ENCODE measurements at regions not wholly inside any gene's neighbourhood (a gene's known extent, or its start where the extent isn't known, plus 50 kb on each side); places are given as distances from the start of the nearest gene placed in this dataset.
"Not testable (repeated sequence)": the region's sequence is repeated elsewhere in the genome, so short reads cannot be mapped to it uniquely, and the experiment has no call there.

- no peak for DNase-seq
These were observed 197.4 kb upstream of the TBL1X start for GRCh38 chrX:9267415-9267814.

GRCh38 chrX:9269134-9269533, 195.7 kb upstream of the TBL1X start:
- no peak for DNase-seq

DNA sequence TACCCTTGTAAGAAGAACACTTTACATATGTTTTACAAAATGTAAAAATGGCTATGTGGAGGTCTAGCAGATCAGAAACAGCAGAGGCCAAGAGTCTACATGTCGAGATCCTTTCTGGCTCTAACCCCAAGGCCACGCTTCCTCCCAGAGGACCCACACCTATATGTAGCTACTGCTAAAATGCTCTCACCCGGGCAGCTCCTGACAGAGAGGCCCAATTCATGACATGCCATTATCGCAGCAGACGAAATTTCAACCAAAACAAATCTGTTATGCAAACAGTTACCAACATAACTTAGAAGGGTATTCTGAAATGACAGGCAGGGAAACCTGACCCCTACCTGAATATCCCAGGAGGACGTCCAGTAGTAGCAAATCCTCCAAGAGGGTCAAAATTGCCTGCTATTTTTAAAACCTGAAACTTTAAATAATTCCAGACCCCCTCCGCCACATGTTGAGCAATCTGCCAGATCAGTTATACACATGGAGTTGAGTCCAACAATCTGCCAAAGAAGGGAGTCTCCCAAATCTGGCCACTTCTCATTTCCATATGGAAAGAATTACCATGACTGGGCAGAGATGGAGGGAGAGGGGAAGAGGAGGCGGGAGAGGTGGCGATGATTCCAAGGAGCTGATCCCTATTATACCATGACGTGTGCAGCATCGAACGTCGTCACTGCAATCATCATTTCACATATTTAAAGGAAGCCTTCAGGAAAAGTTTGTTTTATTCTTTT, 192.9 kb upstream of the TBL1X start:
- DNase-seq, result no peak

DNA sequence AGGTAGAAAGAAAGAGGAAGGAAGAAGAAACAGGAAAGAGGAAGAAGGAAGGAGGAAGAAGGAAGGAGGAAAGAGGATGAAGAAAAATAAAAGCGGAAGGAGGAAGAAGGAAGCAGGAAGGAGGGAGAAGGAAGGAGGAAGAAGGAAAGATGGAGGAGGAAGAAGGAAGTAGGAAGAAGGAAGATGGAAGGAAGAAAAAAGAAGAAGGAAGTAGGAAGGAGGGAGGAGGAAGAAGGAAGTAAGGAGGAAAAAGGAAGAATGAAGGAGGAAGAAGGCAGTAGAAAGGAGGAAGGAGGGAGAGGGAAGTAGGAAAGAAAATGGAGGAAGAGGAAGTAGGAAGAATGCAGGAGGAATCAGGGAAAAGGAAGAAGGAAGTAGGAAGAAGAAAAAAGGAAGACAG, 191.1 kb upstream of the TBL1X start:
- DNase-seq, result no peak

DNA sequence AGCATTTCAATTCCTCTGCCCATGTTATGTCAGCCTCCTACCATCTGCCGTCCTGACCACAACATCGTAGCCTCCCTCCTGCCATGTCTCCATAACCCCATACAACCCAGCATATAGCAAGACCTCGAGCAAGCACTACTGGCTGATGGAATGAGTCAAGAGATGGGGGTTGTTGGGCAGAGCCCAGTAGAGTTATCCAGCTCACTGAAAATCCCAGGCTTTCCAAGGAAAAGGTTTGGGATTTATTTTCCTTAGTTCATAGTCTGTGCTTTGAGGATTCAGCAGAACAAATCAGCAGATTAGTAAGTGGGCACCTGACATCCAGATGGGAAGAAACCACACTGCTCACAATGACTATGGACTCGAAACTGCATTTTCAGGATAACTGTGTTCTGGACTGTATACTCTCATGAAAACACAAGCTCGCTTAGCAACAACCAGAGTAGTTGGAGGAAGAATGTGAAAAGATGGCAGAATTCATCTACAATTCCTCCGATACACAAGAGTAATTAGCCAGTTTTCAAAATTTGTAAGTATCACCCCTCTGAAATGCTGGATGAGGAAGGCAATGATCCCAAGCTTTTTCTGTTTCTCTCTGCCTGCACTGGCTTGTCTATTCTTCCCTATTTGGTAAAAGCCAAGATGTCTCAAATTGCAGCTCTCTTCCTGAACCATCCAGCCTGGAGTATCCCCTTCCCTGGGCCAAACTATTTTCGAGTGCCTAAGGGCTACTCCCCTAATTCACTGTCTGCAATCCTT, 186.2 kb upstream of the TBL1X start:
- DNase-seq, result no peak

DNA sequence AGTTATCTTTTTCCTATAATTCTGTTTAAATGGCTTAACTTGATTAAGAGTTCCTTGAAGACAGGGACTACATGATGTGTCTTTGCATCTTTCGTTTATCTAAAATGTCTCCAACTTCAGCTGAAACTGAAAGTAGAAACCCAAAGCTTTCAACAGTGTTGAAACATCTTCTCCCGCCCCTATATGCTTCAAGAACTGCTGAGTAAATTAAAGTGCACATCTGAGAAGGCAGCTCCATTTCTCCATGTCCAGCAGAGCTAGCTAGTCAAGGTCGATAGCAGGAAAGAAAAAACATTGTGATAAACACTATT, 185.7 kb upstream of the TBL1X start:
- no peak for DNase-seq

- no peak for DNase-seq
These were observed 184.0 kb upstream of the TBL1X start for GRCh38 chrX:9280831-9281230.

DNA sequence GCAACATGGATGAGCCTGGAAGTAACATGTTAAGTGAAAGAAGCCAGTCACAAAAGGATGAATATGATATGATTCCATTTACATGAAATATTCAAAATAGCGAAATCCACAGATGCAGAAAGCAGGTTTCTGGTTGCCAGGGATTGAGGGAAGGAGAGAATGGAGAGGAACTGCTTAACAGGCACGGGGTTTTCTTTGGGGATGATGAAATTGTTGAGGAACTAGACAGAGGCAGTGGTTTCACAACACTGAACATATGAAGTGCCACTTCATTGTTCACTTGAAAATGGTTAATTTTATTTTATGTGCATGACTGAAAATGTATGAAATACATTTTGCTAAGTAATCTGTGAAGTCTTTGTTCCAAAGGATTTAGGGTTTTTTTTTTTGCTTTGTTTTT, 182.5 kb upstream of the TBL1X start:
- no peak for DNase-seq

DNA sequence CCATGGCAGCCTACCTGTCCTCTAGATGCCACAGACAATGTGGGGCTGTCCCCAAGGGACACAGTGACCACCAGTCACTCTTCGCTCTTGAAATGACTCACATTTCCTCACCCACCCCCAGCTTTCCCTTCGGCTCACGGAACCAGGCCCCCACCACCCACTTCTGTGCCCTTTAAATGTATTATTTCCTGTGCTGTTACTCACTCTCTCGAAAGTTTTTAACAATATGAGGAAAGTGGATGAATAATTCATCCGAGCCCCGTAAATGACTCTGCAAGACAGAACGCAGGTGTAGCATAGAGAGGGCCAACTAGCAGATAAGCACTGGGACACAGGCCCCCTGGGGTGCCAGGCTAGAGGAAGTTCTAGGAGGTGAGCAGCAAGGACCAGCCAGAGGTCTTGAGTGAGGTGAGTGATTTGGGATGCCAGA, 179.5 kb upstream of the TBL1X start:
- no peak for DNase-seq

DNA sequence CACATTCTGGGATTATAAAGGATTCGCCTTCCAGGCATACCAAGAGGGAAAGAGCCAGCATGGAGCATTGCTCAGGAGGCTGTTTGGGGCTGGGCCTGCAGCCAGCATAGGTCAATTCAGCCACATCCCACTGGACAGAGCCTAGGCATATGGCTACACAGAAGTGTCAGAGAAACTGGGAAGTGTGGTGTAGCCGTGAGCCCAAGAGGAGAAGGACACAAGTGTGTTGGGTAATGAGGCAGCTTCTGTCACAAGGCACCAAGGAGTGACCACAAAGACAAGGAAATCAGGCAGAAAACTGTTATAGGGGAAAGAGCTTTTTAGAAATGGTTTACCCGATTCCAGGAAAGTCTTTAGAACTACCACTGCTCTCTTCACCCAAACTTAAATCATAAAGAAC, 178.6 kb upstream of the TBL1X start:
- no peak for DNase-seq

GRCh38 chrX:9291629-9292028, 173.2 kb upstream of the TBL1X start:
- DNase-seq, result peak in 1 of 56 donors; percentile 6

DNA sequence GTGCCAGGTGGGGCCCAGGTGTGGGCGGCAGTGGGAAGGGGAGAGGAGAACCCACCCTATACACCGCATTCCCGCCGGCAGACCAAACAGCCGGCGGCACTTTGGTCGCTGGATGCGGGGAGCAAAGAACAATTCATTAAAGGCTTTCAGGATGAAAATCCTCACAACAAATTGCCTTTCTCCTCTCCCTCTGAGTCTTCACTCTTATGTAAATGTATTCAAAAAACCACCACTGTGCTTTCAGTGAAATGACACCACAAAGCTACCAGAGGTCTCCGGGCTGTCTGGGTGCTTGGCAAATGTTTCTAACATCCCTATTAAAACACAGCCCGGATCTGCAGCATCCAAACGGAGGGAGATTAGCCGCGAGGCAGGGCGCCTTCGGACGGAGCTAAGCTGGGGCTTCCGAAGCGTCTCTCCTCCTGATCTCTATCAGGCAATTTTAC, 171.8 kb upstream of the TBL1X start:
- DNase-seq, result peak in 1 of 56 donors; percentile 2

DNA sequence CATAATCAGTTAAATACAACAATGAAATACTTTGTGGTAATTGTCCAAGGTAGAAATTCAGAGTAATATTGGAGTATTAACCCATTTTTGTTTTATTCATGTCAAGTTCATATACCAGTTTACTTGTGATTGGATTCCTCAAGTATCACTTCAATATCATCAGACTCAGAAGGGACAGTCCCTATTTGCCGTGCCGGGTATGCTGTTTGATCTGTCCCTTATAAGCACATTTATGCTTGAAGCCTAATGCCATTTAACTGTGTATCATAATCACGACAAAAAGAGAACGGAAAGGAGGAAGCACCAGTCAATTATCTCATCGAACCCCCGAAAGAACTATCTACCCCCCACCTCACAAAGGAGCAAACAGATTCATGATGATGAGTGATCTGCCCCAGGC, 171.0 kb upstream of the TBL1X start:
- DNase-seq, result no peak

DNA sequence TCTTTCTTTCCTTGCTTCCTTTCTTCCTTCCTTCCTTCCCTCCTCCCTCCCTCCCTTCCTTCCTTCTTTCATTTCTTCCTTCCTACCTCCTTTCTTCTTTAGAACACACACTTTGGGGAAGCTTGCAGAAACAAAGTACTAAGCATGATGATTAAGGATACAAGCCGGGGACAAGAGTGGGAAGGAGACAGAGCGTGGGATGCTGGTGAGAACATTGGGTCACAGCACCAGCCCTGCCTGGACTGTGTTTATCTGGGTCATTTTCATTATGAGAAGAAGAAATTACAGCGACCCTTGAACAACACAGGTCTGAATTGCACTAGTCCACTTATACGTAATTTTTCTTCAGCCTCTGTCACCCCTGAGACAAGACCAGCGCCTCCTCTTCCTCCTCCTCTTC, 169.3 kb upstream of the TBL1X start:
- DNase-seq, result no peak

DNA sequence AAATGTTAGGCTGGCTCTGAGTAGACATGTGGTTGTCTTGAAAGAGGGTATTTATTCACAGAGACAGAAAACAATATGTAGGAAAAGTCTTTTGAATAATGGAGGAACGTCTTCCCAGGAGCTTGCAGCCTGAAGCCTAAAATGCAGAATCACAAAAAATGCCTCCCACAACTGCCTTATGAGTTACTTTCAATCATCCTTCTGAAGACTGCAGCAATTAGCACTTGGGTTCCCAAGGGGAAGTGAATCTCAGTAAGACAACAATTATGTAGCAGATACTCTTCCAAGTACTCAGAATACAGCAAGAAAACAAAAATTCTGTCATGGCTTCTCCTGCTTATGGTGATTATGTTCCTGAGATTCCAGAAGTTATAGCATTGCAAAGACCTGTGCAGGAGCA, 166.6 kb upstream of the TBL1X start:
- DNase-seq, result no peak

- not testable (repeated sequence) for DNase-seq
These were observed 165.2 kb upstream of the TBL1X start for GRCh38 chrX:9299681-9300080.

- DNase-seq, result no peak
These were observed 163.0 kb upstream of the TBL1X start for GRCh38 chrX:9301836-9302235.

DNA sequence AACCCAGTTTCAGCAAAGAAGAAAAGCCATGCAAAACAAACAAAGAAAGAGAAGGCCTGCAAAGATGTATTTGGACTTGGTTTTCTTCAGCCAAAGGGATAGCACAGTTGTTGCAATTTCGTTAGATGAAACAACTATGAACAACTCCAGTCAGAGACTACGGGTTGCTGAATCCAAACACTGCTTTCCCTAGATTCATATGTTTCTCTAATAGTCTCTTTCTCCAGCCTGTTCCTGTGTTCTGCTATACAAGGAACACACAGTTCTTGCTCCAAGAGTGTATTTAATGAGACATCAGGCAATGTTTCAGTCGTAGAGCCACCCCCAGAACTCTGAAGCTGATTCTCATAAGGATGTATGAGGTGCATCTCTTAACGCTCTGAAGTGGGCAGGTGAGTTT, 162.5 kb upstream of the TBL1X start:
- DNase-seq, result peak in 2 of 56 donors; percentile 0 to 4

DNA sequence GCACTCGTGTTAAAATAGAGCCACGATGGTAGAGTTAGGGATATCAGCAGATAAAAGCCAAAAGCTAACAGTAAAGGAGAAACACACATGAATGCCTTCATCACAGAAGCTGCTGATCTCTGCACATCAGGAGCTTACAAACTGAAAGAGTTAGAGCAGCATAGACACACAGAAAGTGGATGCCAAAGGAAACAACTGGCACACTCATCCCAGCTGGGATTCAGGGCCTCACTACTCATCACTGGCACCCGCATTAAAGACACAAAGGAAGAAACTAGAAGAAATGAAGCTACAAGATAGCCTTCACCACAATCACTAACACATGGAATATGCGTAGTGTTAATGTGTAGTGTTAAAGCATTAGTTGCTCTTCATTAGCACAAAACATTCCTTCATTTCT, 156.4 kb upstream of the TBL1X start:
- no peak for DNase-seq

DNA sequence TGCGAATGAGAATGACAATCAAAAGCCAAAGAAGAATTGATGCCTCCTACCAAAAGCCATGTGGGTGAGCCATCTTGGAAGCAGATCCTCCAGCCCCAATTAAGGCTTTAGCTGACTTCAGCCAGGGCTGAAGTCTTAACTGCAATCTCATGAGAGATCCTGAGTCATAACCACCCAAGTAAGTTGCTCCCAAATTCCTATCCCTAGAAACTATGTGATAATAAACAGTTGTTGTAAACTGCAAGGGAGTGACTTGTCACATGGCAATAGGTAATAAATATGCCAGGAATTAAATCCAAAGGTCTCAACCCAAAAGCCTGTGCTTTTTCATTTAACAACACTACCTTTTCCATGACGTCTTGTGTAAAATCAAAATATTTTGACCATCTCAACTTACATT, 154.2 kb upstream of the TBL1X start:
- DNase-seq, result no peak

- DNase-seq, result no peak
These were observed 153.3 kb upstream of the TBL1X start for GRCh38 chrX:9311421-9312160.
